ENCODE measurements at regions not wholly inside any gene's neighbourhood (a gene's known extent, or its start where the extent isn't known, plus 50 kb on each side); places are given as distances from the start of the nearest gene placed in this dataset.
"Not testable (repeated sequence)": the region's sequence is repeated elsewhere in the genome, so short reads cannot be mapped to it uniquely, and the experiment has no call there.

DNA sequence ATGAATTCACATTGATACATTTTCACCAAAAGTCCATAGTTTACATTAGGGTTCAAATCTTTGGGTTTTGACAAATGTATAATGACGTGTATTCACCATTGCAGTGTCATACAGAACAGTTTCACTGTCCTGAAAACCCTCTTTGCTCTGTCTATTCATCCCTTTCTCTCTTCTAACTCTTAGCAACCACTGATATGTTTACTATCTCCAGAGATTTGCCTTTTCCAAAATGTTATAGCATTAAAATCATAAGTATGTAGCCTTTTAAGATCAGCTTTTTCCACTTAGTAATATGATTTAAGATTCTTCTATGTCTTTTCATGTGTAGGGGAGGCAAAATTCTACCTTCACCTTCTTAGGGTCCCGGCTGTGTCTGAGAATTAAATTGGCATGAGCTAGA, 203.8 kb downstream of the TPRG1 start:
- no peak for DNase-seq (ENCODE audit: low read depth)

DNA sequence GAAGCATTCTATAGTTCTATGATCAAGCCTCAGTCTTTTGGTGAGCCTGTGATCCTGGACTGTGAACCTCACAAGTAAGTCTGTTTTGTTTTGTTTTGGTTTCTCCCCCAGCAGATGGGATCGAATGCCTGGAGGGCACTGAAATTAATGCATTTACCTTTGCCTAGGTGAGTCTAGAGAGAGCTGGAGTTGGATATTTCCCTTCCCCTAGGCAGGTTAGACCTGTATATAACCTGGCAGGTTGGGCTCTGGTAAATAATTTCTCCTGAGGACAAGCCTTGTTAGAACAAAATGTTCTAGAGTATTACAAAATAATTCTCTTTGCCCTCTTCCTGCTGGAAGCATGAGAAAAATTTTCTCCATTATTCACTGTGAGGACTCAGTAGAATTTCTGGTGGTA, 211.9 kb downstream of the TPRG1 start:
- DNase-seq (ENCODE audit: low read depth) = no peak

DNA sequence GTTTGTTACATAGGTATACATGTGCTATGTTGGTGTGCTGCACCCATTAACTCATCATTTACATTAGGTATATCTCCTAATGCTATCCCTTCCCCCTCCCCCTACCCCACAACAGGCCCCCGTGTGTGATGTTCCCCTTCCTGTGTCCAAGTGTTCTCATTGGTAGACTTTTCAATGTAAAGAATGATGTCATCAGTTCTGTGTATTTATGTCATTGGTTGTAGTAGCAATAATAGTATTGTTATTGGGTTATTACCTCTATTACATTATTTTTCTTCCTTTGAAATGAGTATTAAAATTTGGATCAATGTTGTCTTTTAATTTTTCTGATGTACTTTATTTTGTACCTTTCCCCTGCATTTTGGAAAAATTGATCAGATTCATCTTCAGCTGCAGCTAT, 214.1 kb downstream of the TPRG1 start:
- DNase-seq (ENCODE audit: low read depth) = not testable (repeated sequence)

DNA sequence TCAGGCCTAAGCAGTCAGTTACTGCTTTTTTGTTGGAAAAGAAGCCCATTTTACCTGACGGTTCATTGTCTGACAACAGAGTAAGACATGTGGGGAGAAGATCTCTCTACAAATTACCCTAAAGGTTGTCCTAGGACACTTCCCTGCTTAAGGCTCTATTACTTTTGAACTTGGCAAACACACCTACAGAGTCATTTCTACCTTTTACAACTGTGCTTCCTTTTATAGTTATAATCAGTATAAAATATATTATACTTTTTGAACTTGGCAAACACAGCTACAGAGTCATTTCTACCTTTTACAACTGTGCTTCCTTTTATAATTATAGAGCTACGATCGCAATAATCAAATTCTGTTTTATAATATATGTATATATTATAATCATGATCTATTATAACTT, 215.0 kb downstream of the TPRG1 start:
- DNase-seq (ENCODE audit: low read depth) = no peak

DNA sequence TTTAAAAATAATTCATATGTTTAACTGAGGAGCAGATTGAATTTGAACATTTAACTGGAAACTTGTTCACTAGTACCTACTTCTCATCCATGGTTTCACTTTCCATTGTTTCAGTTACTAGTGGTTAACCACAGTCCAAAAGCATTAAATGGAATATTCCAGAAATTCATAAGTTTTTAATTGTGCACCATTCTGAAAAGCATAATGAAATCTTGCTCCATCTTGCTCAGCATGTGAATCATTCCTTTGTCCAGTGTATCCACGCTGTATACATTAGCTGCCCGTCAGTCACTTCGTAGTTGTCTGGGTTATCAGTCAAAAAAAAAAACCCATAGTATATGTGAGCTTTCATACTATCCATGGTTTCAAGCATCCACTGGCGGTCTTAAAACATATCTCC, 217.6 kb downstream of the TPRG1 start:
- peak; percentile 13 for DNase-seq (ENCODE audit: low read depth)

DNA sequence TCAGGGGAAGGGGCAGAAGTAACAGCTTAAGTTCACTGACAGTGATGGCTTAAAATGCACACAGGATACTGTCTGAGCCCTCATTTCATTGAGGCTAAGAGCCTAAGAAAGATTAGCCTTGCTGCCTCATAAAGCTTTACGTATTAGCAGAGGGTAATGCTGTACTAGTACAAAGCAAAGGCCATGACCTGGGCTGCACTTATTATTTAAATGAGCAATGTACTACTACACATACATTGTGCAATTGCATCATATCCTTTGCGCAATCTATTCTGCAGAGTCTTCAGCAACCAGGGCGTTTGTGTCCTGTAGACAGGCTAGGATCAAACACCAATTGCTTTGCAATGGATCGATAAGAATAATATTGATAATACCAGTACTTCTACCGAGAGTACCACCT, 221.8 kb downstream of the TPRG1 start:
- DNase-seq (ENCODE audit: low read depth) = no peak

DNA sequence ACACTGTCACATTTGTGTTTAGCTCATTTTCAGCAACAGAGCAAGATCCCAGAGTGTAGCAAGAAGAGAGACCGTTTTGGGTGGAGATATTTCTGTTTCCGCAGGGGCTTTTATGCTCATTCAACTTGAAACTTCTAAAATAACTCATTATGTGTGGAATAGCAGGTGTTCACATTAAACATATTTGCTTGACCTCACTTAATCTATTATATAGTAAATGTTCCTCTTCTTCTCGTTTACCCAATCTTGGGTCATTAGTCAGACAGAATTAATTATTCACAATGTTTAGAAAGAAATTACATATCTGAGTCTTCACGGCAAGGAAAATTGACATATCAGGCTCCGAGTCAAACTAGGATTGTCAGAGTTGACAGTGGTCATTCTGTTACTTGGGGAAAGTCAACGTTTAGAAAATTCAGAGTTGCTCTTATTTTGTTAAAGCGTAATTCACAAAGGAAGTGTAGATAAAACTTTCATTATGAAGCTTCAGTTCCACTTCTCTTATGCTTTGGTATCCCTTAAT, 222.9 kb downstream of the TPRG1 start:
- DNase-seq (ENCODE audit: low read depth) = no peak

DNA sequence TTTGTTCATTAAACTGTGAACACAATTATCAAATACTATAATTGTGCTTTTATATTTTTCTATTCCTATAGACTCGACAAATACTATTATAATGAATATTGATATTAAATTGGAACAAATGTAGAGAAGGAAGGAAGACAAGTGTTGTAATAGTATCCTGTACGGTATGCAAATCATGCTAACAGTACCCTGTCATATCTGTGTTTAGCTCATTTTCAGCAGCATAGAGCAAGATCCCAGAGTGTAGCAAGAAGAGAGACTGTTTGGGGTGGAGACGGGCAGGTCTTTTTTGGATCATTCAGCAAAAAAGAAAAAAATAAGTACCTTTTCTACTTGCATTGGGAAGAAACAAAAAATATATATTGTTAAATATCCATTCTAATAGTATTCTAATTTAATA, 224.1 kb downstream of the TPRG1 start:
- no peak for DNase-seq (ENCODE audit: low read depth)

DNA sequence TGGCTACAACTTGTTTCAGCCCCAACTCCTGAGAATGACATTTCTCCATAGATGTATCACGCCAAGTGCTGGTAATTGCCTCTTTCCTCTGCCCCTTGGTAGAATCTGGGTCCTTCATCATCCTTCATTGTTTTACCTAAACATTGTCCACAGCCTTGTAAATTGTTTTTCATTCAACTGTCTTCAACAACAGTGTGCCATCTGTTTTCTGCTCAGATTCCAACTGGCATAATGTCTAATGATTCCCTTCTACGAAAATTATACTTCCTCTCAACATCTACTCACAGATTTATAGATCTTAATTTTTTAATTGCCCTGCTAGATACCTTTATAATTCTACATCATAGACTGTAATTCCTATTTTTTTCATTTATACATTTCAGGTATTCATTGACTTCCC, 226.9 kb downstream of the TPRG1 start:
- DNase-seq (ENCODE audit: low read depth) = no peak

DNA sequence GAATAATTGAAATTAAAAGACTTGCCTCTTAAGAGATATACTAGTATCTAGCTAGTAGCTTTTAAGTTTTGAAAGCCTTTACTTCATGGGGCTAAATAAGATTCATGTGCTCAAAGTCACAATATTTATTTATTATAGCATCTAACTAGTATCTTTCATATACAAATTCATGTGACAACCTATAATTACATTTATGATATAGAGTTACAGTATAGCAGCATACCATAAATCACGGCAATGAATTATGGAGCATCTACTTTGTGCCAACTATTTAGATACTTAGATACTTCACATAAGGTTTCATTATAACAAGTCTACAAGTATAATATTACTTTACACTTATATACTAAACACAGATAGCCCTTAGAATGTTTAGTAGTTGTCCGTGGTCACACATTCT, 229.4 kb downstream of the TPRG1 start:
- DNase-seq (ENCODE audit: low read depth) = no peak

DNA sequence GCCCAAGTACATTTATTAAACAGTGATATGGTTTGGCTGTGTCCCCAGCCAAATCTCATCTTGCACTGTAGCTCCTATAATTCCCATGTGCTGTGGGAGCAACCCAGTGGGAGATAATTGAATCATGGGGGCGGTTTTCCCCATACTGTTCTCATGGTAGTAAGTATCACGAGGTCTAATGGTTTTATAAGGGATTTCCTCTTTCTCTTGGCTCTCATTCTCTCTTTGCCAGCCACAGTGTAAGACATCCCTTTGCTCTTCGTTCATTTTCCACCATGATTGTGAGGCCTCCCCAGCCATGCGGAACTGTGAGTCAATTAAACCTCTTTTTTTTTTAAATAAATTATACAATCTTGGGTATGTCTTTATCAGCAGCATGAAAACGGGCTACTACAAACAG, 228.0 kb upstream of the TP63 start:
- no peak for DNase-seq (ENCODE audit: low read depth)

DNA sequence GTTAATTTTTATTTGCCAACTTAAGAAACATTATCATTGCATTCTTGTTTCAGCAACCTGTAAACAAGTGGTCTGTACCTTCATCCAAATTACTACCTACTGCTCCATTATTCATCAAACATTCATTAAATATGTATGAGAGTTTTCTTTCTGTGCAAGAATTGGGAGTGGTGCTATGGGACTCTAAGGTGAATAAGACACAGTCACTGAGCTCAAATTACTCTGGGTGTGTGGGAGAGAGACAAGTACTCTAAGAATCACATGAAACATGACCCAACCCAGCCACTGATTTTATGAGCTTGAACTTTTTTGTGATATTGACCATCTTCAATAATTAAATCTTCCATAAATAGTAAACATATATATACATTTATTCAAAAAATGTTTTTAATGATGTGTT, 227.2 kb upstream of the TP63 start:
- DNase-seq (ENCODE audit: low read depth) = no peak

DNA sequence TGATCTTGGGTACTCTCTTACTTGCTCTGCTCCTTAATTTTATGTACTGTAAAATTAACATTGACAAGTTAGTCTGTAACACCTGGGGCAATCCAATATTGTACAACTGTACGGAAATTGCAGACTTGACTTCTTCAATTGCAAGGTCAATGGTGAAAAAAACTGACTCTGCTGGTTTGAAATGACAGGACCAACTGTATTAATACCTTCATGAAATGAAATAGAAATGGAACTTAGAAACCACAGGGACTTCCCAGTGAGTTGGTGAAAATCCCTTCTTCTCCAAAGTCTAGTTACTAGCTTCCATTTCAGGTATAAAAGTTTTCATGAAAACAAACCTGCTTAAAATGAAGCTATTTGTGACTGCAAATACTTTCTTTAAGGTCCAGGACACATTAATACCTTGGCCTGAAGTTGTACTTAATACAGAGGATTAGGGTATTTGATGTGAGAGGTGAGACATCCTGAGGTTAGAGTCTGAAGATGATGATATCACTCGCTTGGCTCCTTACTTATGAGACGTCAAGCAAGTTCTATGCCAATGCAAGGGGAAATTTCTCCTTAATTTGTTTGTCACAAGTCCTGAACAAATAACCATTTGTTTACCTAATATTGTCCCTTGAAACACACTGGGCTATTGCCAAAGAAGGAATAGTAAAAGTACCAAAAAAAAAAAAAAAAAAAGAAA, 226.2 kb upstream of the TP63 start:
- DNase-seq (ENCODE audit: low read depth) = no peak

DNA sequence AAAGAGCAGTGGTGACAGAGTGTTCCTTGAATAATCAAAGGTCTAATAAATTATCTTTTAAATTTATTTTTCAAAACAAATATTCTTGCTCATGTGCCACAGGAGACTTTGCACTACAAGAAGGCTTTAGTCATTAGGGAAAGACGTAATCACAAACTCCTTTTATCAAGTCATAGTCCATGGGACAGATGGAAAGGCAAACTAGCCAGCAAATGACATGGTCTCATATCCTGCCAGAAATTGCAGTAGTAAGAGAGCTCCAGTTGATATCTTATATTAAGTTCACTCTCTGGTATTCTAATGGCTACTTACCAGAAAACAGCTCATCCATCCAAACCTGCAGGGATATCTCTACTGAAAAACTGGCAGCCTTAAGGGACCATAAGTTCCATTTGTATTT, 225.0 kb upstream of the TP63 start:
- no peak for DNase-seq (ENCODE audit: low read depth)

DNA sequence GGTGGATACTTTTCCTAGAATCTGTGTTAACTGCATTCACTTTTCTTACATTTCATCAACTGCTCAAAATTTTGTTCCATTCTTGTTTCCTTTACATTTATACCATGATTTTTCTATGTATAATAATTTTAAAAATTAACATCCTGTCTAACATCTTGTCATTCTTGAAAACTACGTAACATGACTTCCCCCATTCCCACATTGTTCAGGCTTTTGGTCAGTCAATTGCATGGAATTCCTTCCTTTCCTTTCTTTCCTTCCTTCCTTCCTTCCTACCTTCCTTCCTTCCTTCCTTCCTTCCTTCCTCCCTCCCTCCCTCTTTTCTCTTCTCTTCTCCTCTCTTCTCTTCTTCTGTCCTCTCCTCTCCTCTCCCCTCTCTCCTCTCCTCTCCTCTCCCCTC, 220.7 kb upstream of the TP63 start:
- DNase-seq (ENCODE audit: low read depth) = no peak

DNA sequence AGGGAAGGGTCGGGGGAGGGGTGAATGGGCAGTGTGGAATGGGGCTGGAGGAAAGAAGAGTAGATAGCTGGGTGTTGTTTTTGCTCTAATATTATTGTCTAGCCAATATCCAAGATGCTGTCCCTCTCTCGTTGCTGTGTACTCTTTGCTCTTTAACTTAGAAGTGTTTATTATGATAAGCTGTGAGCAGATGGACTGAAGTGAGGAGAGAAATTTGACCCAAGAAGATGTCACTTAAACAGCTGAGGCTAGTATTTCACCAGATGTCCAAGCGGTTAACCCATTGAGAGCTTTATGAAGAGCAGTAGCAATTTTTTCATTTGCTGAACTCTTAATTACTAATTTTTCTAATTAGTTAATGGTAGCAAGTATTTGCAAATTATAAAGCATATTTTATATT, 212.2 kb upstream of the TP63 start:
- peak; percentile 63 for DNase-seq (ENCODE audit: low read depth)

DNA sequence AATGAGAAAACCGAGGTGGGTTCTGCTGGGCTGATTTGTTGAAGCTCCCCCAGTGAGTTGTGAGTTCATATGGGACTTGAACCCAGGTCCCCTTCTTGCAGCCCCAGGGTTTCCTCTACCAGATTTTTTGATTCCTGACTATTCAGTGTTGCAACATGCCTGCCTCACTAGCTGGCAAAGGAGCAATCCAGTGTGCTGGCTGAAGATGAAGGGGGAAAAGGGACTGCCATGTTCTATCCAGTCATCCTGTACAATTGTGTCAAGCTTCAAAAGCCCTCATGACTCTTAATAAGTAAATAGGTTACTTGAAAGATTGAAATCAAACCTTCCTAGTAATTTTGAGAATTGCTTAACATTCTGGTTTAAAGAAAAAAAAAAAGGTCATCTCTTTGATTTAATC, 211.5 kb upstream of the TP63 start:
- no peak for DNase-seq (ENCODE audit: low read depth)

DNA sequence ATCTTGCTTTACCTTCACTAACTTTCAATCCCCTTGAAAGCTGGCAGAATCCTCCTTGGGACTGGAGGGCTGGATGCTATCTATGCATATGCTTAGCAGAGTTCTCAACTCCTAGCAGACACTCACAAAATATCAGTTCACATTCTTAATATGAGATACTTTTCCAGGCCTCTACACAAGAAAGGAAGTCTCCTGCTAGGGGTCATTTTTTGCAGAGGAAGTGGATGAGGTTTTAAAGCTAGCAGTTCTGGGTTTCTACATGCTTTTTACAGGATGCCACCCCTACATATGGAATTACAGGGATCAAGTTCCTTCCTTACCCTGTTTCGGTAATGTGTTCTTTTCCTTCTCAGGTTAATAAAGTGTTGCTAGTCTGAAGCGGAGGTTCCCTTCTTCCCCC, 206.3 kb upstream of the TP63 start:
- DNase-seq (ENCODE audit: low read depth) = no peak

DNA sequence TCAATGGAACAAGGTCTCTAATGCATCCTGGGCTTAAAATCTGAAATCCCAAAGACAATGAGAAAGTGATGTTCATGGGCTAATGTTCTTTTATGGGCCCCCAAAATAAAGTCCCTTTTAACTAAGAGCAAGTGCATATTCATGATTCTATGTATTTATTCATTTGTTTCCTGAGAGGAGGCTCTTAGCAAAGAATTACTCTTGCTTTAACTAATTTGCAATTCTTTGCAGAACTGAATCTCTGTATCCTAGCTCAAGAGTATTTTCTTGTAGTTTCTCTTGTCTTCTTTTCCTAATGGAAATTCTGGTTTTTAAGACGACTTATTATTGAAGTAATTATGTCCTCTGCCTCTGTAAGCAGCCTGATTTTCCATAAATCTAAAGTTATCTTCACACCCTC, 202.2 kb upstream of the TP63 start:
- no peak for DNase-seq (ENCODE audit: low read depth)

DNA sequence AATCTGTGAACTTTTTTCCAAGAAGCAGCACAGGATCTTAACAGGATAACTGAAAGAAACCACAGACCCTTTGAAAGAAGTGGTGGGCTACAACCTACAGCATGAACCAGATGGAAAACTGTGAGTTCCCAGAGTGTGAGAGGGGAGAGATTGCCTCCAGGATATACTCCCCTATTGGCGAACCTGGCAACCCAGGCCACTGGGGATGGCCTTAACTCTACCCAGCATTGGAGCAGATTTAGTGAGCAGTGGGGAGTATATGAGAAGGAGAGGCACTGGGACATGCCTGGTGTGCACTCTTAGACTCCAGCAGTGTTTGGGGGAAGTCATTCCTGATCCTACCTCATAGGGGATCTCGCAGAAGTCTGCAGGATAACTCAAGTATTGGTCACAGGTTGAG, 201.0 kb upstream of the TP63 start:
- no peak for DNase-seq (ENCODE audit: low read depth)

DNA sequence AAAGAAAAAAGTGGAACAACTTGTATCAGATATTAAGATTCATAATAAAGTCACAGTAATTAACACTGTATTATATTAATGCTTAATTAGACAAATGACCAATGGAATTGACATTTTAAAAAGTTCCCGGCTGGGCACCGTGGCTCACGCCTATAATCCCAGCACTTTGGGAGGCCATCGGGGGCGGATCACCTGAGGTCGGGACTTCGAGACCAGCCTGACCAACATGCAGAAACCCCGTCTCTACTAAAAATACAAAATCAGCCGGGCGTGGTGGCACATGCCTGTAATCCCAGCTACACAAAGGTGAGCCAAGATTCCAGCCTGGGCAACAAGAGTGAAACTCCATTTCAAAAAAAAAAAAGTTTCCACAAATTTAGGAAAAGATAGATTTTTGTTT, 188.9 kb upstream of the TP63 start:
- not testable (repeated sequence) for DNase-seq (ENCODE audit: low read depth)

DNA sequence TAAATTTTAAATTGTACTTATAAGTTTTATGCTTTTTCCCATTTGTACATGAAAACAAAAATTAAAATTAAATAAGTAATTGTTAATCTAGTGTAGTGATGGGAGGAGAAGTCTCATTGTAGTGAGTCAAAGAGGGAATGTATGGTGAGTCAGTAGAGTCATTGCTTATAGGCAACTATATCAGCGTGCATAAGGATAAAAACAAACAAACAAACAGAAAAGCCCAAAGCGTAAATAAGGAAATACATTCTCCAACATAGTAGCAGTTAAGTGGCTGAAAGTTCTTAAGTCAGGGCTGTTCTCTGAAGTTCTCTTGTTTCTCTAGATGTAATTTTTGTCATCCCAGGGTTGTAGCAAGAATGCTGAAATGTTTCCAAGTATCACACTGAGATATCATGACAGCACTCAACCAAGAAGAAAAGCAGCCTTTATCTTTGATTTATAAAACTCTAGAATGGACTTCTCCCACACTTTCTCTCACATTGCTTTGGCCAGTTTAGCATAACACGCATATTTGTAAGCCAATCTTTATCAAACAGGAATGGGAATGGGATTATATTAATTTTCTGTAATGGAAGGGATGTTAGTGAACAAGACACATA, 184.1 kb upstream of the TP63 start:
- no peak for DNase-seq (ENCODE audit: low read depth)

DNA sequence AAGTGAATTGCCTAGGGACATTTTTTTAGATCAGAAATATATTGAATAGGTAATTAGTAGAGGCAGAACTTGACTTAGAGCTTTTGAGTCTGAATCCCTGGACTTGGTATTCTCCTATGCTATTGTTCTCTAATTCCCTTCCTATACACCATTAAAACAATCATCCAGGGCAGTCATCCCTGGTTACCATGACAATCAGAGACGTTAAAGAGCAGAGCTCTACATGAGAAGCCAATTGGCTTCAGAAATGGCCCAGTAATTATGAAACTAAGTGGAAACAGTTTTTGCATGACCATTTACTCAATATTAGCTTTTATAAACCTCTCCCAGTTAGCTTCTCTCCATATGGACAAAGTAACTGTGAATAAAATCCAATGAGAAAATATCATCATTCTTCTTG, 182.1 kb upstream of the TP63 start:
- no peak for DNase-seq (ENCODE audit: low read depth)

DNA sequence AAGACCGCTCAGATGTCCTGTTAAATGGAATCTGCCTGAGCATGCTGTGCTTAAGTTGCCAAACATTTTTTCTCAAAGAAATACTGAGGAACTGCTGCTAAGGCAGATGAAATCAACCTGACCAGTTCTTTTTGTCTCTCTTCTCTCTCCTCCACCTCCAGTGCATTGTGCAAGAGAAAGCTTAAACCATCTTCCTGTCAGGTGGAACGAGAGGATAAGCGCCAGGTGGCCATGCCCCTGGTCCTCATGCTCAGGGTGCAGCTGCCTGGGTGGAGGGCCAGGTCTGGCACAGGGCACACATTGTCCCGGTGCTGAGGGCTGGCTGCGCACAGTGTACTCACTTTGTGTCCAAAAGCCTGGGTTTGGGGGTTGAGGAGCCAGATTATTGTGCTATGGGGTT, 176.2 kb upstream of the TP63 start:
- DNase-seq (ENCODE audit: low read depth) = no peak

Measured in LHCN-M2 (cell line).